ENCODE measurements at regions not wholly inside any gene's neighbourhood (a gene's known extent, or its start where the extent isn't known, plus 50 kb on each side); places are given as distances from the start of the nearest gene placed in this dataset.
"Not testable (repeated sequence)": the region's sequence is repeated elsewhere in the genome, so short reads cannot be mapped to it uniquely, and the experiment has no call there.

DNA sequence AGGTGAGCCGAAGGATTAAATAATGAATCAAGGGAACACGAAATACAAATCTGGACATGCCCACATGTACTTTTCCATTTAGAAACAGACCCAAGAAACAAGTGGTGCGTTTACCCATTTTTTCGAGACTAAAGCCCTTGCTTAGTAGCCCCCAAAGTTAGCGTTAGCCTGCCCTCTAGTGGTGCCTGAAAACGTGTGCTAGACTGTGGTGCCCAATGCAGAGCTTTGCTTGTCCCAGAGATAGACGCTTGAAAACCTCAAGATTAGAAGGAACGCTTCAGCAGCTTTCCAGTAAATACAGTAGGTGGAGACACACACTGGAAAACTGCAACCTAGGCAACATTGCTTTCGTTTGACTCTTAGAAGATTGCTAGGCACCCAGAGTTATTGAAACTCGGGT is 197.0 kb downstream of the TP53TG3F start:
- TF ChIP-seq, protein P1, sequence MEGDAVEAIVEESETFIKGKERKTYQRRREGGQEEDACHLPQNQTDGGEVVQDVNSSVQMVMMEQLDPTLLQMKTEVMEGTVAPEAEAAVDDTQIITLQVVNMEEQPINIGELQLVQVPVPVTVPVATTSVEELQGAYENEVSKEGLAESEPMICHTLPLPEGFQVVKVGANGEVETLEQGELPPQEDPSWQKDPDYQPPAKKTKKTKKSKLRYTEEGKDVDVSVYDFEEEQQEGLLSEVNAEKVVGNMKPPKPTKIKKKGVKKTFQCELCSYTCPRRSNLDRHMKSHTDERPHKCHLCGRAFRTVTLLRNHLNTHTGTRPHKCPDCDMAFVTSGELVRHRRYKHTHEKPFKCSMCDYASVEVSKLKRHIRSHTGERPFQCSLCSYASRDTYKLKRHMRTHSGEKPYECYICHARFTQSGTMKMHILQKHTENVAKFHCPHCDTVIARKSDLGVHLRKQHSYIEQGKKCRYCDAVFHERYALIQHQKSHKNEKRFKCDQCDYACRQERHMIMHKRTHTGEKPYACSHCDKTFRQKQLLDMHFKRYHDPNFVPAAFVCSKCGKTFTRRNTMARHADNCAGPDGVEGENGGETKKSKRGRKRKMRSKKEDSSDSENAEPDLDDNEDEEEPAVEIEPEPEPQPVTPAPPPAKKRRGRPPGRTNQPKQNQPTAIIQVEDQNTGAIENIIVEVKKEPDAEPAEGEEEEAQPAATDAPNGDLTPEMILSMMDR (IDR thresholded peaks at IDR 0.05; ENCODE audit: low read depth, low read length, poor library complexity, severe bottlenecking): not testable (repeated sequence)
- TF ChIP-seq EZH2phosphoT487 (IDR thresholded peaks at IDR 0.05; ENCODE audit: borderline replicate concordance, low read length): not testable (repeated sequence)
